ENCODE measurements at regions not wholly inside any gene's neighbourhood (a gene's known extent, or its start where the extent isn't known, plus 50 kb on each side); places are given as distances from the start of the nearest gene placed in this dataset.

GRCh38 chr3:161156936-161157335 lies 51.8 kb upstream of the B3GALNT1 start:
- in situ Hi-C loops (cut with MboI; ENCODE audit: low pct_unique_long_range_greater_than_20kb, low sequenced_read_pairs): no loop called here
- no peak for DNase-seq

GRCh38 chr3:161161603-161162002 lies 56.5 kb upstream of the B3GALNT1 start:
- in situ Hi-C loops (cut with MboI; ENCODE audit: low pct_unique_long_range_greater_than_20kb, low sequenced_read_pairs): no loop called here
- no peak for DNase-seq

- peak; percentile 47 for DNase-seq
- in situ Hi-C loops (cut with MboI; ENCODE audit: low pct_unique_long_range_greater_than_20kb, low sequenced_read_pairs): no loop called here
Observed at GRCh38 chr3:161163297-161163696, 57.8 kb upstream of the NMD3 start.

- in situ Hi-C loops (cut with MboI; ENCODE audit: low pct_unique_long_range_greater_than_20kb, low sequenced_read_pairs): no loop called here
- no peak for DNase-seq
Observed at GRCh38 chr3:161166051-161166450, 55.1 kb upstream of the NMD3 start.

GRCh38 chr3:161171113-161171512 lies 50.0 kb upstream of the NMD3 start:
- no peak for DNase-seq
- in situ Hi-C loops (cut with MboI; ENCODE audit: low pct_unique_long_range_greater_than_20kb, low sequenced_read_pairs): no loop called here
